OCI-LY7 (cell line): ENCODE measurements at regions not wholly inside any gene's neighbourhood (a gene's known extent, or its start where the extent isn't known, plus 50 kb on each side); places are given as distances from the start of the nearest gene placed in this dataset.

Source experiments
- EZH2phosphoT487 ChIP-seq: fragments of 200-600 bp; sonication (generic); IDR thresholded peaks from 2 replicates; pipeline ENCODE4 v1.6.1; 2018; ENCODE audit warnings: low read depth, borderline replicate concordance, mild to moderate bottlenecking, mixed run types, antibody characterized with exemption, low read length, moderate library complexity, mixed read lengths
- TF ChIP-seq, protein P1 (sequence below): fragments of 200-600 bp; sonication (generic); conservative IDR thresholded peaks from 2 replicates; pipeline ENCODE4 v1.5.1; 2014; ENCODE audit warnings: mild to moderate bottlenecking, antibody characterized with exemption, low read length, moderate library complexity, mixed read lengths

DNA sequence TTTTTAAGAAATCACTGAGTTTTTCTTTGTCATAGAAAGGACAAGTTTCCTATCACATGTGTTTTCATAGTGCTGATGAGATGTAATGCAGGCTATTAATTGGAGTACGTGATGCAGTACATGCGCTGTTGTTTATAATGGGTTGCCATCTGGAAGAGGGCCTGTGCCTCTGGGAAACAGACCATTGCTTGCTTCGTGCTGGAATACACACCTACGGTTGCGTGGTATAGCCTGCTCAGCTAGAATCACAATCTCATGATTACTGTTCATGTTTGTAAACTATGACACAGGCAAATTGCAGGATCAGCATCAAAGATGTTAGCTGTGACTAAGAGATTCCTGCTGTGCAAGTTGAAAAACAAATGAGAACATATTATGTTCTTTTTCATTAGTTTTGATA is 107.2 kb upstream of the STEAP1B start:
- TF ChIP-seq, protein P1, sequence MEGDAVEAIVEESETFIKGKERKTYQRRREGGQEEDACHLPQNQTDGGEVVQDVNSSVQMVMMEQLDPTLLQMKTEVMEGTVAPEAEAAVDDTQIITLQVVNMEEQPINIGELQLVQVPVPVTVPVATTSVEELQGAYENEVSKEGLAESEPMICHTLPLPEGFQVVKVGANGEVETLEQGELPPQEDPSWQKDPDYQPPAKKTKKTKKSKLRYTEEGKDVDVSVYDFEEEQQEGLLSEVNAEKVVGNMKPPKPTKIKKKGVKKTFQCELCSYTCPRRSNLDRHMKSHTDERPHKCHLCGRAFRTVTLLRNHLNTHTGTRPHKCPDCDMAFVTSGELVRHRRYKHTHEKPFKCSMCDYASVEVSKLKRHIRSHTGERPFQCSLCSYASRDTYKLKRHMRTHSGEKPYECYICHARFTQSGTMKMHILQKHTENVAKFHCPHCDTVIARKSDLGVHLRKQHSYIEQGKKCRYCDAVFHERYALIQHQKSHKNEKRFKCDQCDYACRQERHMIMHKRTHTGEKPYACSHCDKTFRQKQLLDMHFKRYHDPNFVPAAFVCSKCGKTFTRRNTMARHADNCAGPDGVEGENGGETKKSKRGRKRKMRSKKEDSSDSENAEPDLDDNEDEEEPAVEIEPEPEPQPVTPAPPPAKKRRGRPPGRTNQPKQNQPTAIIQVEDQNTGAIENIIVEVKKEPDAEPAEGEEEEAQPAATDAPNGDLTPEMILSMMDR: no peak
- TF ChIP-seq EZH2phosphoT487: no peak
